NCI-H2081 treated with DMSO at 0.1 percent for 48 hours (cell line): ENCODE measurements at regions not wholly inside any gene's neighbourhood (a gene's known extent, or its start where the extent isn't known, plus 50 kb on each side); places are given as distances from the start of the nearest gene placed in this dataset.
"Not testable (repeated sequence)": the region's sequence is repeated elsewhere in the genome, so short reads cannot be mapped to it uniquely, and the experiment has no call there.

Source experiments
- DNase-seq: peaks from one replicate; lab custom pipeline; 2025; lab: John Stamatoyannopoulos, UW

- DNase-seq = no peak
Observed at GRCh38 chr13:54593504-54593903, 1564.9 kb downstream of the OLFM4 start.

- no peak for DNase-seq
Observed at GRCh38 chr13:54597540-54598088, 1569.0 kb downstream of the OLFM4 start.

- DNase-seq = no peak
Observed at GRCh38 chr13:54599413-54599812, 1570.8 kb downstream of the OLFM4 start.

GRCh38 chr13:54606944-54607343 is 1578.3 kb downstream of the OLFM4 start:
- DNase-seq = no peak

GRCh38 chr13:54607421-54607820 is 1578.8 kb downstream of the OLFM4 start:
- no peak for DNase-seq

- DNase-seq = no peak
Observed at GRCh38 chr13:54611390-54611789, 1582.8 kb downstream of the OLFM4 start.

- peak; percentile 27 for DNase-seq
Observed at GRCh38 chr13:54614726-54615125, 1586.1 kb downstream of the OLFM4 start.

- DNase-seq = not testable (repeated sequence)
Observed at GRCh38 chr13:54626504-54626903, 1597.9 kb downstream of the OLFM4 start.

- DNase-seq = no peak
Observed at GRCh38 chr13:54627646-54628372, 1599.2 kb downstream of the OLFM4 start.

GRCh38 chr13:54628383-54628782 is 1599.8 kb downstream of the OLFM4 start:
- no peak for DNase-seq

- DNase-seq = no peak
Observed at GRCh38 chr13:54633456-54633855, 1604.8 kb downstream of the OLFM4 start.

GRCh38 chr13:54636231-54636630 is 1607.6 kb downstream of the OLFM4 start:
- no peak for DNase-seq

- no peak for DNase-seq
Observed at GRCh38 chr13:54637366-54637765, 1608.8 kb downstream of the OLFM4 start.

- DNase-seq = no peak
Observed at GRCh38 chr13:54640719-54641118, 1612.1 kb downstream of the OLFM4 start.

GRCh38 chr13:54643863-54644262 is 1615.2 kb downstream of the OLFM4 start:
- no peak for DNase-seq

GRCh38 chr13:54647275-54647674 is 1618.7 kb downstream of the OLFM4 start:
- no peak for DNase-seq

GRCh38 chr13:54657588-54657987 is 1629.0 kb downstream of the OLFM4 start:
- no peak for DNase-seq

- DNase-seq = no peak
Observed at GRCh38 chr13:54658771-54659170, 1630.2 kb downstream of the OLFM4 start.

GRCh38 chr13:54660277-54660676 is 1631.7 kb downstream of the OLFM4 start:
- no peak for DNase-seq

GRCh38 chr13:54676526-54677113 is 1648.0 kb downstream of the OLFM4 start:
- no peak for DNase-seq

- DNase-seq = no peak
Observed at GRCh38 chr13:54682184-54682583, 1653.6 kb downstream of the OLFM4 start.

- DNase-seq = no peak
Observed at GRCh38 chr13:54687173-54687572, 1658.6 kb downstream of the OLFM4 start.

- no peak for DNase-seq
Observed at GRCh38 chr13:54699831-54700230, 1671.2 kb downstream of the OLFM4 start.

GRCh38 chr13:54705738-54706137 is 1677.1 kb downstream of the OLFM4 start:
- DNase-seq = no peak
